Neural cell (in vitro differentiated cells): ENCODE measurements at regions not wholly inside any gene's neighbourhood (a gene's known extent, or its start where the extent isn't known, plus 50 kb on each side); places are given as distances from the start of the nearest gene placed in this dataset.

Source experiments
- EP300 ChIP-seq: fragments of 450-650 bp; conservative IDR thresholded peaks from 2 replicates; pipeline ENCODE4 v1.6.1; 2014; ENCODE audit warnings: antibody characterized with exemption, mild to moderate bottlenecking, moderate library complexity; ENCODE audit not compliant: poor library complexity, severe bottlenecking
- EZH2 ChIP-seq: fragments of 200-600, 300-800 bp; shearing (Covaris generic), sonication (generic); IDR thresholded peaks from 2 replicates; pipeline ENCODE4 v1.6.1; 2014; ENCODE audit warnings: antibody characterized with exemption, low read length, borderline replicate concordance, mild to moderate bottlenecking; ENCODE audit not compliant: insufficient read depth, poor library complexity, severe bottlenecking
- MXI1 ChIP-seq: fragments of 450-650 bp; conservative IDR thresholded peaks from 2 replicates; pipeline ENCODE4 v1.6.1; 2014; ENCODE audit warnings: antibody characterized with exemption, mild to moderate bottlenecking; ENCODE audit not compliant: poor library complexity, severe bottlenecking
- POLR2AphosphoS5 ChIP-seq: IDR thresholded peaks from 2 replicates; pipeline ENCODE4 v1.6.1; 2012
- REST ChIP-seq: IDR thresholded peaks from 2 replicates; pipeline ENCODE4 v1.6.1; 2012; ENCODE audit warnings: borderline replicate concordance
- SMC3 ChIP-seq: fragments of 450-650 bp; conservative IDR thresholded peaks from 2 replicates; pipeline ENCODE4 v1.6.1; 2014; ENCODE audit warnings: antibody characterized with exemption, mild to moderate bottlenecking, moderate library complexity; ENCODE audit not compliant: poor library complexity
- TAF1 ChIP-seq: IDR thresholded peaks from 2 replicates; pipeline ENCODE4 v1.6.1; 2012; ENCODE audit warnings: low read depth
- TF ChIP-seq, protein P1 (sequence below): fragments of 450-650 bp; IDR thresholded peaks from 2 replicates; pipeline ENCODE4 v1.5.1; 2014; ENCODE audit warnings: antibody characterized with exemption, mild to moderate bottlenecking, moderate library complexity; ENCODE audit not compliant: poor library complexity, severe bottlenecking

GRCh38 chr4:103405415-103405814 lies 207.3 kb upstream of the CENPE start:
- TF ChIP-seq, protein P1, sequence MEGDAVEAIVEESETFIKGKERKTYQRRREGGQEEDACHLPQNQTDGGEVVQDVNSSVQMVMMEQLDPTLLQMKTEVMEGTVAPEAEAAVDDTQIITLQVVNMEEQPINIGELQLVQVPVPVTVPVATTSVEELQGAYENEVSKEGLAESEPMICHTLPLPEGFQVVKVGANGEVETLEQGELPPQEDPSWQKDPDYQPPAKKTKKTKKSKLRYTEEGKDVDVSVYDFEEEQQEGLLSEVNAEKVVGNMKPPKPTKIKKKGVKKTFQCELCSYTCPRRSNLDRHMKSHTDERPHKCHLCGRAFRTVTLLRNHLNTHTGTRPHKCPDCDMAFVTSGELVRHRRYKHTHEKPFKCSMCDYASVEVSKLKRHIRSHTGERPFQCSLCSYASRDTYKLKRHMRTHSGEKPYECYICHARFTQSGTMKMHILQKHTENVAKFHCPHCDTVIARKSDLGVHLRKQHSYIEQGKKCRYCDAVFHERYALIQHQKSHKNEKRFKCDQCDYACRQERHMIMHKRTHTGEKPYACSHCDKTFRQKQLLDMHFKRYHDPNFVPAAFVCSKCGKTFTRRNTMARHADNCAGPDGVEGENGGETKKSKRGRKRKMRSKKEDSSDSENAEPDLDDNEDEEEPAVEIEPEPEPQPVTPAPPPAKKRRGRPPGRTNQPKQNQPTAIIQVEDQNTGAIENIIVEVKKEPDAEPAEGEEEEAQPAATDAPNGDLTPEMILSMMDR: no peak
- TF ChIP-seq MXI1 (no peak), EZH2 (no peak), TAF1 (no peak), REST (no peak), POLR2AphosphoS5 (no peak), SMC3 (no peak), EP300 (no peak)
